NT2/D1 (cell line): ENCODE measurements at regions not wholly inside any gene's neighbourhood (a gene's known extent, or its start where the extent isn't known, plus 50 kb on each side); places are given as distances from the start of the nearest gene placed in this dataset.

Experiments used
- SUZ12 ChIP-seq: IDR thresholded peaks from 2 replicates; pipeline ENCODE4 v1.6.1; 2011; ENCODE audit not compliant: insufficient read length, insufficient read depth; ENCODE audit errors: extremely low read depth
- ZNF274 ChIP-seq: IDR thresholded peaks from 2 replicates; pipeline ENCODE4 v1.6.1; 2011; ENCODE audit warnings: mild to moderate bottlenecking, low read depth, low read length

- no peak for TF ChIP-seq ZNF274
- TF ChIP-seq SUZ12, result no peak
Measured at GRCh38 chr4:108560616-108561015, 59.8 kb upstream of the RPL34 start.
